ENCODE measurements at regions not wholly inside any gene's neighbourhood (a gene's known extent, or its start where the extent isn't known, plus 50 kb on each side); places are given as distances from the start of the nearest gene placed in this dataset.
"Not testable (repeated sequence)": the region's sequence is repeated elsewhere in the genome, so short reads cannot be mapped to it uniquely, and the experiment has no call there.

GRCh38 chr13:22881721-22882608 lies 298.8 kb upstream of the SGCG start:
- DNase-seq (ENCODE audit: low read depth, low spot score) = not testable (repeated sequence)

- no peak for DNase-seq (ENCODE audit: low read depth, low spot score)
Observed at GRCh38 chr13:22883262-22883840, 297.4 kb upstream of the SGCG start.

GRCh38 chr13:22883956-22884355 lies 296.8 kb upstream of the SGCG start:
- no peak for DNase-seq (ENCODE audit: low read depth, low spot score)

- not testable (repeated sequence) for DNase-seq (ENCODE audit: low read depth, low spot score)
Observed at GRCh38 chr13:22886061-22886460, 294.7 kb upstream of the SGCG start.

- DNase-seq (ENCODE audit: low read depth, low spot score) = not testable (repeated sequence)
Observed at GRCh38 chr13:22889376-22889775, 291.4 kb upstream of the SGCG start.

GRCh38 chr13:22893204-22893603 lies 287.6 kb upstream of the SGCG start:
- DNase-seq (ENCODE audit: low read depth, low spot score) = no peak

- DNase-seq (ENCODE audit: low read depth, low spot score) = no peak
Observed at GRCh38 chr13:22893777-22894176, 287.0 kb upstream of the SGCG start.

GRCh38 chr13:22897571-22898314 lies 283.0 kb upstream of the SGCG start:
- DNase-seq (ENCODE audit: low read depth, low spot score) = no peak

GRCh38 chr13:22900416-22900951 lies 280.3 kb upstream of the SGCG start:
- not testable (repeated sequence) for DNase-seq (ENCODE audit: low read depth, low spot score)

GRCh38 chr13:22903301-22903700 lies 277.5 kb upstream of the SGCG start:
- no peak for DNase-seq (ENCODE audit: low read depth, low spot score)

GRCh38 chr13:22903925-22904324 lies 276.9 kb upstream of the SGCG start:
- no peak for DNase-seq (ENCODE audit: low read depth, low spot score)

GRCh38 chr13:22915442-22916082 lies 265.2 kb upstream of the SGCG start:
- DNase-seq (ENCODE audit: low read depth, low spot score) = no peak

GRCh38 chr13:22916276-22916675 lies 264.5 kb upstream of the SGCG start:
- not testable (repeated sequence) for DNase-seq (ENCODE audit: low read depth, low spot score)

- no peak for DNase-seq (ENCODE audit: low read depth, low spot score)
Observed at GRCh38 chr13:22925881-22926747, 254.7 kb upstream of the SGCG start.

- no peak for DNase-seq (ENCODE audit: low read depth, low spot score)
Observed at GRCh38 chr13:22926748-22927400, 253.9 kb upstream of the SGCG start.

GRCh38 chr13:22927845-22928244 lies 252.9 kb upstream of the SGCG start:
- DNase-seq (ENCODE audit: low read depth, low spot score) = not testable (repeated sequence)

- no peak for DNase-seq (ENCODE audit: low read depth, low spot score)
Observed at GRCh38 chr13:22929381-22930126, 251.2 kb upstream of the SGCG start.

- no peak for DNase-seq (ENCODE audit: low read depth, low spot score)
Observed at GRCh38 chr13:22931576-22931975, 249.2 kb upstream of the SGCG start.
